Activated T-helper 2 cell treated with anti-CD3 and anti-CD28 coated beads, Interferon-gamma antibody, Interleukin-2, Interleukin-4, amounts not matched to agents 10 μg/mL and 5 μg/mL and 100 μg/mL, durations not matched to agents 14 hours and 24 hours and 36 hours (primary cell): ENCODE measurements at regions not wholly inside any gene's neighbourhood (a gene's known extent, or its start where the extent isn't known, plus 50 kb on each side); places are given as distances from the start of the nearest gene placed in this dataset.

Experiments
- DNase-seq: peaks from one replicate; pipeline ENCODE4 v3.0.0; 2021; ENCODE audit warnings: low spot score
- H3K27ac Mint-ChIP-seq: one replicate; pipeline ENCODE4 v1.8.0; 2021; ENCODE audit warnings: mixed read lengths
- H3K27me3 Mint-ChIP-seq: one replicate; pipeline ENCODE4 v1.8.0; 2021; ENCODE audit warnings: low read depth, mixed read lengths
- H3K36me3 Mint-ChIP-seq: one replicate; pipeline ENCODE4 v1.8.0; 2021; ENCODE audit warnings: low read depth, mixed read lengths
- H3K4me1 Mint-ChIP-seq: one replicate; pipeline ENCODE4 v1.8.0; 2021; ENCODE audit warnings: low read depth, mixed read lengths
- H3K4me3 Mint-ChIP-seq: one replicate; pipeline ENCODE4 v1.8.0; 2021; ENCODE audit warnings: low read depth, mild to moderate bottlenecking, moderate library complexity, mixed read lengths
- H3K9me3 Mint-ChIP-seq: one replicate; pipeline ENCODE4 v1.8.0; 2021; ENCODE audit warnings: mixed read lengths
- intact Hi-C: fragments of 100-400 bp; cut with micrococcal nuclease; formaldehyde crosslinking; loops from one replicate; pipeline ENCODE4 v1.15.1; 2023

- Mint-ChIP-seq H3K27me3 (no peaks in the 10 kb centered on the region), H3K4me3 (no peak overlapping the region), H3K36me3 (no peaks in the 10 kb centered on the region), H3K27ac (no peak overlapping the region), H3K4me1 (peaks cover 17% of the 10 kb centered on the region), H3K9me3 (no peaks in the 10 kb centered on the region)
- no peak for DNase-seq
- intact Hi-C loops = no loop called here
Observed at GRCh38 chr2:74764429-74765272, 69.3 kb upstream of the HK2 start.

- H3K36me3 Mint-ChIP-seq = no peaks in the 10 kb centered on the region
- H3K4me1 Mint-ChIP-seq = peaks cover 17% of the 10 kb centered on the region
- no peak for DNase-seq
- H3K9me3 Mint-ChIP-seq = no peaks in the 10 kb centered on the region
- intact Hi-C loops = no loop called here
- H3K27ac Mint-ChIP-seq = no peak overlapping the region
- no peaks in the 10 kb centered on the region for H3K27me3 Mint-ChIP-seq
- no peak overlapping the region for H3K4me3 Mint-ChIP-seq
Observed at GRCh38 chr2:74766780-74767179, 67.1 kb upstream of the HK2 start.

- no peak for DNase-seq
- no peak overlapping the region for H3K27ac Mint-ChIP-seq
- H3K36me3 Mint-ChIP-seq = no peaks in the 10 kb centered on the region
- H3K9me3 Mint-ChIP-seq = no peaks in the 10 kb centered on the region
- no peaks in the 10 kb centered on the region for H3K27me3 Mint-ChIP-seq
- intact Hi-C loops = no loop called here
- H3K4me1 Mint-ChIP-seq = peaks cover 17% of the 10 kb centered on the region
- no peak overlapping the region for H3K4me3 Mint-ChIP-seq
Observed at GRCh38 chr2:74767618-74768017, 66.3 kb upstream of the HK2 start.

GRCh38 chr2:74768401-74768914 is 65.5 kb upstream of the HK2 start:
- H3K4me3 Mint-ChIP-seq = no peak overlapping the region
- DNase-seq = no peak
- H3K27ac Mint-ChIP-seq = no peak overlapping the region
- no peaks in the 10 kb centered on the region for H3K9me3 Mint-ChIP-seq
- intact Hi-C loops = no loop called here
- no peaks in the 10 kb centered on the region for H3K27me3 Mint-ChIP-seq
- peaks cover 17% of the 10 kb centered on the region for H3K4me1 Mint-ChIP-seq
- no peaks in the 10 kb centered on the region for H3K36me3 Mint-ChIP-seq

- no peak for DNase-seq
- peaks cover under 1% of the 10 kb centered on the region for H3K4me1 Mint-ChIP-seq
- no peaks in the 10 kb centered on the region for H3K36me3 Mint-ChIP-seq
- intact Hi-C loops = no loop called here
- H3K27ac Mint-ChIP-seq = no peak overlapping the region
- no peaks in the 10 kb centered on the region for H3K27me3 Mint-ChIP-seq
- H3K9me3 Mint-ChIP-seq = no peaks in the 10 kb centered on the region
- no peak overlapping the region for H3K4me3 Mint-ChIP-seq
Observed at GRCh38 chr2:74772046-74772445, 61.9 kb upstream of the HK2 start.

GRCh38 chr2:74777161-74777900 is 56.6 kb upstream of the HK2 start:
- no peak overlapping the region for H3K4me3 Mint-ChIP-seq
- intact Hi-C loops = loop anchor here (5.0 kb wide), 1 partner anchor 60 kb away; no protein-coding TSS in a partner anchor
- H3K4me1 Mint-ChIP-seq = peaks cover 36% of the 10 kb centered on the region
- H3K27me3 Mint-ChIP-seq = no peaks in the 10 kb centered on the region
- no peak for DNase-seq
- H3K9me3 Mint-ChIP-seq = no peaks in the 10 kb centered on the region
- peak overlapping the region; percentile 84 for H3K27ac Mint-ChIP-seq
- H3K36me3 Mint-ChIP-seq = no peaks in the 10 kb centered on the region

- no peak for DNase-seq
- H3K27ac Mint-ChIP-seq = no peak overlapping the region
- no peaks in the 10 kb centered on the region for H3K36me3 Mint-ChIP-seq
- H3K9me3 Mint-ChIP-seq = no peaks in the 10 kb centered on the region
- peaks cover 36% of the 10 kb centered on the region for H3K4me1 Mint-ChIP-seq
- intact Hi-C loops = loop anchor here (5.0 kb wide), 1 partner anchor 59 kb away; no protein-coding TSS in a partner anchor
- no peak overlapping the region for H3K4me3 Mint-ChIP-seq
- H3K27me3 Mint-ChIP-seq = no peaks in the 10 kb centered on the region
Observed at GRCh38 chr2:74778381-74779264, 55.3 kb upstream of the HK2 start.

GRCh38 chr2:74779265-74779558 is 54.7 kb upstream of the HK2 start:
- Mint-ChIP-seq H3K9me3 (no peaks in the 10 kb centered on the region), H3K4me3 (no peak overlapping the region), H3K36me3 (no peaks in the 10 kb centered on the region), H3K27me3 (no peaks in the 10 kb centered on the region), H3K4me1 (peaks cover 36% of the 10 kb centered on the region), H3K27ac (no peak overlapping the region)
- no peak for DNase-seq
- intact Hi-C loops = loop anchor here (5.0 kb wide), 1 partner anchor 58 kb away; no protein-coding TSS in a partner anchor

- intact Hi-C loops = loop anchor here (5.0 kb wide), 1 partner anchor 58 kb away; no protein-coding TSS in a partner anchor
- peaks cover 4% of the 10 kb centered on the region for H3K27me3 Mint-ChIP-seq
Observed at GRCh38 chr2:74779587-74780135, 54.3 kb upstream of the HK2 start.

More at GRCh38 chr2:74779587-74780135, 54.3 kb upstream of the HK2 start:
- Mint-ChIP-seq H3K9me3 (no peaks in the 10 kb centered on the region), H3K4me3 (no peak overlapping the region), H3K36me3 (no peaks in the 10 kb centered on the region), H3K27ac (no peak overlapping the region), H3K4me1 (peaks cover 36% of the 10 kb centered on the region)
- DNase-seq = no peak
